ENCODE measurements at regions not wholly inside any gene's neighbourhood (a gene's known extent, or its start where the extent isn't known, plus 50 kb on each side); places are given as distances from the start of the nearest gene placed in this dataset.

DNA sequence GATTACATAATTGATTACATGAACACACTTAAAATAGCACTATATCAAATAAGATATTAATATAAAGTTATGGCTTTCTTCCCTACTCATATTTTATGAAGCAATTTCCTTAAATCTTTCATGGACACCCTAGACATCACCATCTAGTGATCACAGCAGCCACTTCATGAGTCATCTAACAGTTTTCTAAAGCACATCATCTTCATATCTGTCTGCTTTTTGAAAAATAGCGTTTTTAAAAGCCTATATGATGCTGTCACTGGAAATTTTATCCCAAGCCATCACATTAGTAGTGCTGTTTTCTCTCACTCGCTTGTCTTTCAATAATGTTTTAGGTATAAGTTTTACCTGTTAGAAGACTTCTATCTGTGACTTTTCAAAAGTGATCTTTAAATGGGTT, 326.1 kb downstream of the SLITRK6 start:
- H3K36me3 ChIP-seq = no peaks in the 10 kb centered on the region
- no peak for DNase-seq (ENCODE audit: low spot score in 2 of 2)
- no peak overlapping the region for H3K27ac ChIP-seq
- H3K4me1 ChIP-seq = no peaks in the 10 kb centered on the region
- TF ChIP-seq, protein P1, sequence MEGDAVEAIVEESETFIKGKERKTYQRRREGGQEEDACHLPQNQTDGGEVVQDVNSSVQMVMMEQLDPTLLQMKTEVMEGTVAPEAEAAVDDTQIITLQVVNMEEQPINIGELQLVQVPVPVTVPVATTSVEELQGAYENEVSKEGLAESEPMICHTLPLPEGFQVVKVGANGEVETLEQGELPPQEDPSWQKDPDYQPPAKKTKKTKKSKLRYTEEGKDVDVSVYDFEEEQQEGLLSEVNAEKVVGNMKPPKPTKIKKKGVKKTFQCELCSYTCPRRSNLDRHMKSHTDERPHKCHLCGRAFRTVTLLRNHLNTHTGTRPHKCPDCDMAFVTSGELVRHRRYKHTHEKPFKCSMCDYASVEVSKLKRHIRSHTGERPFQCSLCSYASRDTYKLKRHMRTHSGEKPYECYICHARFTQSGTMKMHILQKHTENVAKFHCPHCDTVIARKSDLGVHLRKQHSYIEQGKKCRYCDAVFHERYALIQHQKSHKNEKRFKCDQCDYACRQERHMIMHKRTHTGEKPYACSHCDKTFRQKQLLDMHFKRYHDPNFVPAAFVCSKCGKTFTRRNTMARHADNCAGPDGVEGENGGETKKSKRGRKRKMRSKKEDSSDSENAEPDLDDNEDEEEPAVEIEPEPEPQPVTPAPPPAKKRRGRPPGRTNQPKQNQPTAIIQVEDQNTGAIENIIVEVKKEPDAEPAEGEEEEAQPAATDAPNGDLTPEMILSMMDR (IDR thresholded peaks at IDR 0.05) = no peak
- no peak for TF ChIP-seq POLR2A (IDR thresholded peaks at IDR 0.05)
- TF ChIP-seq EP300 (IDR thresholded peaks at IDR 0.05) = no peak
- no peaks in the 10 kb centered on the region for H3K27me3 ChIP-seq
- no peak overlapping the region for H3K4me3 ChIP-seq
- H3K9me3 ChIP-seq = no peaks in the 10 kb centered on the region
- 89 to 91% methylated on average over 2 of the region's 2 CpGs for WGBS, 2 donors

DNA sequence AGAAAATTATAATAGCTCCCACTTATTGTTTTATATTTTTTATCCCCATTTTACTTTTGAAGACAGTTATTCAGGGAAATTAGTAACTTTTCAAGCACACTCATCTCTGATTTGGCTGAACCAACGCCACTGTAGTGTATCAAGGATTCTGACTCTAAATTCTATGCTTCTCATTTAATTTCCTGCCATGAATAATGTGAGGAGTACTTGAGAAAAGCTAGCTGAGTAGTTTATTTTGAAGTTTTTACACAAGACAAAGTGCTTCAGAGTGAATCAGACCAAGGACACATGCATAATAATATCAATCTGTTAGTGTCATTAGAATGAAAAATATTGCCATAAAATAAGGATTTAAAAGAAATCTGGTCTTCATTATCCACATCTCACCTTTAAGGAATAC, 329.9 kb downstream of the SLITRK6 start:
- H3K36me3 ChIP-seq = no peaks in the 10 kb centered on the region
- TF ChIP-seq EP300 (IDR thresholded peaks at IDR 0.05) = no peak
- no peak for TF ChIP-seq POLR2A (IDR thresholded peaks at IDR 0.05)
- TF ChIP-seq, protein P1 (IDR thresholded peaks at IDR 0.05) = no peak
- no peak for DNase-seq (ENCODE audit: low spot score in 2 of 2)
- H3K4me3 ChIP-seq = no peak overlapping the region
- whole genome bisulfite sequencing, 2 donors = 65 to 81% methylated on average over 1 of the region's 1 CpG
- no peaks in the 10 kb centered on the region for H3K9me3 ChIP-seq
- H3K4me1 ChIP-seq = no peaks in the 10 kb centered on the region
- H3K27ac ChIP-seq = no peak overlapping the region
- no peaks in the 10 kb centered on the region for H3K27me3 ChIP-seq

DNA sequence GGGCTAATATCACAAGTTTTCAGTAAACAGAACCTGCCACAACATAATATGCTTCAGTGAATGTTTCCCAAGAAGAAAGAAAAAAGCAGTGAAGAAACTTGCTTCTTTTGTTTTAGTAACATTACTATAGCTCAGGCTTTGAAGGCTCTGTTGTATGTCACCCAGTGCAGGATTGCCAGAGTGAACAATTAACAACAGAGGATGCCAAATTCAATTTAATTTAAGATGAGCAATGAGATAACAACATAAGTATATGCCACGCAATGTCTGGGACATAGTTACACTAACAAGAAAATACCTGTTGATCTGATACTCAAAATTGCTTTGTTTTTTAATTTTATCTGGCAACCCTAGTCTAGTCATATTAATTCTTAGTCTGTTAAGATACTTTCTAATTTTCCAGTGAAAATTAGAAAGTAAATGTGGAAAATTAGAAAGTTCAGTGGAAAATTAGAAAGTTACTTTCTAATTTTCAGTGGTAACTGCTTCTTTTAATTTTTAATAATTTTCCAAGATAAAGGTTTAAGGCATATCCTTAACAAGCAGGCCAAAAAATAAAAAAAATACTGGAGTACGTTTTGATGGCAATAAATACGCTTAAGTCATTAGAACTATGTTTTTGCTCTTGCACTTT, 336.3 kb downstream of the SLITRK6 start:
- no peak overlapping the region for H3K27ac ChIP-seq
- H3K36me3 ChIP-seq = no peaks in the 10 kb centered on the region
- no peaks in the 10 kb centered on the region for H3K27me3 ChIP-seq
- no peaks in the 10 kb centered on the region for H3K9me3 ChIP-seq
- no peak for DNase-seq (ENCODE audit: low spot score in 2 of 2)
- H3K4me3 ChIP-seq = no peak overlapping the region
- 82 to 87% methylated on average over 3 of the region's 3 CpGs for WGBS, 2 donors
- TF ChIP-seq POLR2A (IDR thresholded peaks at IDR 0.05) = no peak
- TF ChIP-seq, protein P1 (IDR thresholded peaks at IDR 0.05) = no peak
- no peak for TF ChIP-seq EP300 (IDR thresholded peaks at IDR 0.05)
- H3K4me1 ChIP-seq = no peaks in the 10 kb centered on the region

DNA sequence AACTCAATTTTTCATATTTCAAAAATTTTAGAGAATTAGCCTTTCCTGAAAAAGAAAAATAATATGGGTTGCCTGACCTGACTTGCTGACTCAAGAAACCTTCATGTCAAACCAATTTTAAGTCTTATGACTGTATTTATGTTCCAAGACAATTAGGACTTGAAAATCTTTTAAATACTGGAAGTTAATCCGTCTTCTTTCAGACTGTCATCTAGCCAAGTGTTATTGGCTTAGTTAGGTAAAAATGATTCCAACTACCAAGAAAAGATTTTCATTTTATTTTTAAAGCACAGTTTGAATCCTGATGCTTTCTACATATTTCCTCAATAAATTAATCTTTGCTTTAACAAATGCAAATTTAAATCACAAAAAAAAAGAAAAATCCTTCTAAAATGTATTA, 337.6 kb downstream of the SLITRK6 start:
- no peak overlapping the region for H3K4me3 ChIP-seq
- H3K27ac ChIP-seq = no peak overlapping the region
- peaks cover 0 to 8% (median 0%) of the 10 kb centered on the region in 4 donors for H3K9me3 ChIP-seq
- 49 to 81% methylated on average over 1 of the region's 1 CpG for WGBS, 2 donors
- no peaks in the 10 kb centered on the region for H3K4me1 ChIP-seq
- no peaks in the 10 kb centered on the region for H3K36me3 ChIP-seq
- TF ChIP-seq EP300 (IDR thresholded peaks at IDR 0.05) (no peak), POLR2A (IDR thresholded peaks at IDR 0.05) (no peak)
- TF ChIP-seq, protein P1 (IDR thresholded peaks at IDR 0.05) = no peak
- no peaks in the 10 kb centered on the region for H3K27me3 ChIP-seq
- no peak for DNase-seq (ENCODE audit: low spot score in 2 of 2)

DNA sequence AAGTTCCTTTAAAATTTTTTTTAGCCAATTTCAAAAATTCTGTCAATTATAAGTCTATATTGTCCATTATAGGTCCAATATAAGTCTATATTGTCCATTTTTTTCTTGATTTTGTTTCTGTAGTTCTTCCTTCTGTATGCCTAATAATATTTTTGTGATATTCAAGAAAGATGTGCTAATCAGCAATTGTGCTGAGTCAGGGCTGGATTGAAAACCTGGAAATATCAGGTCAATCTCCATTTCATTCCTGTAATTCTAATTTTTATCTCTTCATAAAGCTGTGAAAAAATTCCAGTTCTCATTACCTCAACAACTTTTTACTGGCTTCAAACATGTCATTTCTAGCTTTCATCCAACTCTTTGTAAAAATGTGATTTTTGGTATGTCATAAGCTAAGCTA, 353.7 kb downstream of the SLITRK6 start:
- no peaks in the 10 kb centered on the region for H3K27me3 ChIP-seq
- no peak for DNase-seq (ENCODE audit: low spot score in 2 of 2)
- H3K4me3 ChIP-seq = no peak overlapping the region
- no peaks in the 10 kb centered on the region for H3K9me3 ChIP-seq
- no peaks in the 10 kb centered on the region for H3K36me3 ChIP-seq
- no peak overlapping the region for H3K27ac ChIP-seq
- H3K4me1 ChIP-seq = no peaks in the 10 kb centered on the region
- no peak for TF ChIP-seq POLR2A (IDR thresholded peaks at IDR 0.05)
- TF ChIP-seq, protein P1 (IDR thresholded peaks at IDR 0.05) = no peak
- no peak for TF ChIP-seq EP300 (IDR thresholded peaks at IDR 0.05)

Data from tibial nerve (tissue), 4 donors.